Left cardiac atrium (tissue), 4 donors: ENCODE measurements at regions not wholly inside any gene's neighbourhood (a gene's known extent, or its start where the extent isn't known, plus 50 kb on each side); places are given as distances from the start of the nearest gene placed in this dataset.
"Not testable (repeated sequence)": the region's sequence is repeated elsewhere in the genome, so short reads cannot be mapped to it uniquely, and the experiment has no call there.

Experiments used
- ATAC-seq, 2 donors: fragments of 200-7000 bp; cut with Tn5 transposase; one replicate each; pipeline ENCODE4 v1.9.1; 2020; ENCODE audit warnings: mild to moderate bottlenecking in 2 of 2, moderate library complexity in 2 of 2
- DNase-seq: peaks from one replicate; pipeline ENCODE4 v3.0.0-alpha.2; 2020
- intact Hi-C, 2 donors: fragments of 100-400 bp; cut with DNase I; formaldehyde crosslinking; loops; one replicate each; pipeline versions ENCODE4 v1.14.1 to v1.15.1; 2022 to 2023
- donor health status: DM: no; HTN: yes; CAD: no.
- donor health status: DM: no; HTN: yes; CAD: no; lungs with severe emphysema.
- donor health status: DM: yes; HTN: yes; CAD: no.
- donor health status: Dilated cardiomyopathy.

- ATAC-seq (no peak), DNase-seq (no peak)
- intact Hi-C loops = no loop called here
Observed at GRCh38 chr13:67440236-67440975, 210.3 kb upstream of the PCDH9 start.

GRCh38 chr13:67439365-67439764 lies 209.2 kb upstream of the PCDH9 start:
- DNase-seq (no peak), ATAC-seq (no peak)
- intact Hi-C loops = no loop called here

GRCh38 chr13:67438465-67438864 lies 208.3 kb upstream of the PCDH9 start:
- no peak for ATAC-seq
- intact Hi-C loops = no loop called here

GRCh38 chr13:67437244-67437643 lies 207.1 kb upstream of the PCDH9 start:
- DNase-seq (no peak), ATAC-seq (no peak)
- intact Hi-C loops = no loop called here

More at GRCh38 chr13:67438465-67438864, 208.3 kb upstream of the PCDH9 start:
- DNase-seq = no peak

- intact Hi-C loops = no loop called here
- ATAC-seq (no peak), DNase-seq (no peak)
Observed at GRCh38 chr13:67421475-67421874, 191.3 kb upstream of the PCDH9 start.

DNA sequence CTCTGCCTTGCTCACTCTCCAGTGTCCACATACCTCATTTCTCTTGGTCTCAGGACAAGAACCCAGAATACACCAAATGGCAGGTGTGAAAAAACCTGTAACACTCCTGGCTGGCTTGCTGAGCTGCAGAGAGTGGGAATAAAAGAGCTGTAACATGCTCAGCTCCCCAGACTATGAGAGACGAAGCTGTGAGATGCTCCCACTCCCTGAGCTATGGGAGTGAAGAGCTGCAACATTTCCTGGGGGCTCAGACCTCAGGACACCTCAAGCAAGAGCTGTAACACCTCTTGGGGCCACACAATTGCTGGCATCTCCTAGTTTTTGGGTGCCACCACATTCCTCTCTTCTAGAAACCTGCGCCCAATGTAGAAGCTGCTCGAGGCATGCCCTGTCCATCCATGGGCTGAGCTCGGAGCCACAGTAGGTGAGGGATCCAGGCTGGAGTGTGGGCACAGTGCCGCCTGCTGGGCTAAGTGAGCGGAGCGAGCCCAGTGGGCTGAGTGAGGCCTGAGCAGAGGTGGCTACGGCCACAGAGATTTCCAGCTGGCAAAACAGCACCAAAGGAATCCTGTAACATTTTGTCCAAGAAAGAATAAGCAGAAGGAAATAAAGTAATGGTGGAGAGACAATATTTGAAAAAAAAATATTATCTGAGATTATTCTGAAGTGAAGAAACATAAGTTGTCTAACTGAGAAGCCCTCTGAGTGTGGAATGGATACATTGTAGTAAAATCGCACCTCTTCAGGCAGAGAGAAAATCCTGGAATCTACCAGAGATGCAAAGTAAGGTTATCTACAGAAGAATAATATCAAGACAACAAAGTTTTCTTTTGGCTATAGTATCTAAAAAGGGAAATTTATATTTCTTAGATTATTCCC lies 186.2 kb upstream of the PCDH9 start:
- DNase-seq = no peak
- ATAC-seq = peak; percentile 57 to 83
- intact Hi-C loops = no loop called here

GRCh38 chr13:67410645-67411044 lies 180.5 kb upstream of the PCDH9 start:
- intact Hi-C loops = no loop called here
- ATAC-seq (no peak), DNase-seq (no peak)

GRCh38 chr13:67408798-67409197 lies 178.7 kb upstream of the PCDH9 start:
- peak in 1 of 2 donors; percentile 85 for ATAC-seq
- DNase-seq = no peak
- intact Hi-C loops = no loop called here

DNA sequence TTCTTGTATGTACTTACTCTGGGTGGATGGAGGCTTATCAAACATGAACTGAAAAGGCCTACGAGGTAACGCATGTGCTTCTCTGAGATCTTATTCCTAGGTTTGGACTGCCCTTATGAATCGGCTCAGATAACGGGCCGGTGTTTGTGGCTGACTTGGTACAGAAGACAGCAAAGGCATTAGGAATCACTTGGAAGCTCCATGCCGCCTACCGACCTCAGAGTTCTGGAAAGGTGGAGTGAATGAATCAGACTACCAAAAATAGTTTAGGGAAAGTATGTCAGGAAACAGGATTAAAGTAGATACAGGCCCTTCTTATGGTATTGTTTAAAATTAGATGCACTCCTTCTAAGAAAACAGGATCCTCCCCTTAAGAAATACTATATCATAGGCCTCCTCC lies 172.4 kb upstream of the PCDH9 start:
- intact Hi-C loops = no loop called here
- DNase-seq (no peak), ATAC-seq (no peak)

- intact Hi-C loops = no loop called here
- no peak for ATAC-seq
- DNase-seq = no peak
Observed at GRCh38 chr13:67395577-67395976, 165.4 kb upstream of the PCDH9 start.

DNA sequence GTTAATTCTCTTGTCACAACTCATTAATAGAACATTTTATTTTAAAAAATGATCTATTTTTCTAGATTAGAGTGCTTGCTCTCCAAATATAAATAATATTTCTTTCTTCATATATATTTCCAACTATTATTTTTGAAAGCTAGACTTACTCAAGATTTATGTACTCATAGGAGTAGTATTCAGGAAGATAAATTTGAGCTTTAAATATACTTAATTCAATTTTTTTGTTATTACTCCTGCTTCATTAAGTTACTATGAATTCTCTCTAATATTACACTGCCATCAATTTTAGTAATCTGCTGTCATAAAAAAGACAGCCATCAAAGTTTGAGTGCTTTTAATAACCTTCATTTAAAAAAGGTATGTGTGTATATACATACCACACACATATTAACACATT lies 161.9 kb upstream of the PCDH9 start:
- DNase-seq (no peak), ATAC-seq (no peak)
- intact Hi-C loops = no loop called here

- intact Hi-C loops = no loop called here
- DNase-seq = no peak
- ATAC-seq = no peak
Observed at GRCh38 chr13:67390462-67391086, 160.4 kb upstream of the PCDH9 start.

DNA sequence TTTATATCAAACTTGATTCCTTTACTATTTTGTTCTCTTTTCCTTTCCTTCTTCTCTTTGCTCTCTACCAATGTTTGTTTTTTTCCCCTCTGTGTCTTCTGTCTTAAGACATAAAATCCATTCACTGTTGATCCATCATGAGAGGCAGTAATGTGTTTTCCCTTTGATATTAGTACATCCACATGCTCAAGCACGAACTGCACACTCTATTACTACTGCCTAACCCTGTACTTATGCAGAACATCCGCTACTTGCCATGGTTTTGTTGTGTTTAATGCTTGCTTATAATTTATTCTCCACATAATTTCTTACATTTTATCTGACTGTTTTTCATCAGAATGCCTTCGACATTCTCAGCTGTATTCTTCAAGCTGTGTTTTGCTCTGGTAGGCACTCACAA lies 159.0 kb upstream of the PCDH9 start:
- ATAC-seq = no peak
- no peak for DNase-seq
- intact Hi-C loops = no loop called here

DNA sequence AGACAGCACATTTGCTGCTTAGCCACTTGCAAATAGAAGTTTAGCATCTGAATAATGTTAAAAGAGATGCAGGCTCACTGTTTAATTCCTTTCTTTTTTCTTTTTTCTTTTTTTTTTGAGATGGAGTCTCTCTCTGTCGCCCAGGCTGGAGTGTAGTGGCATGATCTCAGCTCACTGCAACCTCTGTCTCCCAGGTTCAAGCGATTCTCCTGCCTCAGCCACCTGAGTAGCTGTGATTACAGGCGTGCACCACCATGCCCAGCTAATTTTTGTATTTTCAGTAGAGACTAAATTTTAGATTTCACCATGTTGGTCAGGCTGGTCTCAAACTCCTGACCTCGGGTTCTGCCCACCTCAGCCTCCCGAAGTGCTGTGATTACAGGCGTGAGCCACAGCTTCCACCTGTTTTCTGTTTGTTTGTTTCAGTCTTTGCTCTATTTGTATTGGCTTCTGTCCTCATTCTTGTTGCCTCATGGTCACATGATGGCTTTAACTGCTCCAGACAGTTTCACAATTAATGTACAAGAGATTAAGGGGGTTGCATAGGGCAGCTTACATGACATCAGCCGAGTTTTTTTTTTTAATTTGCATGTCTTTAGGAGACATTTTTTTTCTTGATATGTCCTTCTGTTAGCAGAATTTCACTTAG lies 153.1 kb upstream of the PCDH9 start:
- DNase-seq, intact Hi-C loops, ATAC-seq: not testable (repeated sequence)

DNA sequence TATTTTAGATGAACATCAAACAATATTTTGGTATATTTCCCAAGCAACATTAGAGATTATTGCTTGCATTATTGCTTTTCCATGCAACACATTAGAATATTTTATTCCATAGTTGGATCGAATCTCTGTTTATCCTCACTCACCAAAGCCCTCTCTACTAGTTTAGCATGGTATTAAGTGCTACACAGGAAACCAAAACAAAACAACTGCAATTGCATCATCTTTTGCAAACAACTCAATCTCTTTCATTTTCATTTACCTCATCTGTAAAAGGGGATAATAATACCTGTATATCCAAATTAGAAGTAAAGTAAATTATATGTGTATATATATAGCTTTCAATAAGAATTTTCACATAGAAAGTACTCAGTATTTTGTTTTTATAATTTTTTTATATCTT lies 147.8 kb upstream of the PCDH9 start:
- no peak for ATAC-seq
- intact Hi-C loops = no loop called here
- DNase-seq = no peak

GRCh38 chr13:67374391-67374790 lies 144.3 kb upstream of the PCDH9 start:
- ATAC-seq (no peak), DNase-seq (no peak)
- intact Hi-C loops = no loop called here

DNA sequence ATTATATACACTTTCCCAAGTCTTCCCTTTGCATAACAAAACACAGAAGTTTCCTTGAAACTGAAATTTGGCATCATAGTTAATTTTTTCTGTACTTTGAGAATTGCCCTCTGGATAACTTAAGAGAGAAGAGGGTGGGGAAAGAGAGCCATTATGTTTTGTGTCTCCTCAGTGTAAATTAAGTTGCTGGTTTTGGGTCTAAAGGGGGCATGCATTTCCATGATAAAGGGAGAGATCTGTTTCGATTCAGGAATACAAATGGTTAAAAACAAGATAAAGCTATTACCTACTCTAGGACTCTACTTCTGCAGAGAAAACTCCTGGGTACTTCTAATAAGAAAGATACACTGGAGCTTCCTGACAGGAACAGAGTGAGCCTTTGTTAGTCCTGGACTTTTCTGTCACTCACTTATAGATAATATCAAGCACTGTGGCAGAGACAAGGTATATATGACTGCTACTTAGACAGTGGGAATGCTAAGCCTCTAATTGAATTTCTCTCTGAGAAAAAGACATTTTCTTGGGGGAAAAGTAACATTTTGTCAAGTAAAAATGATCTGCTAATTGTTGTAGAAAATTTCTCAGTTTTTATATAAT lies 142.8 kb upstream of the PCDH9 start:
- DNase-seq = no peak
- ATAC-seq = peak in 1 of 2 donors; percentile 58
- intact Hi-C loops = no loop called here

DNA sequence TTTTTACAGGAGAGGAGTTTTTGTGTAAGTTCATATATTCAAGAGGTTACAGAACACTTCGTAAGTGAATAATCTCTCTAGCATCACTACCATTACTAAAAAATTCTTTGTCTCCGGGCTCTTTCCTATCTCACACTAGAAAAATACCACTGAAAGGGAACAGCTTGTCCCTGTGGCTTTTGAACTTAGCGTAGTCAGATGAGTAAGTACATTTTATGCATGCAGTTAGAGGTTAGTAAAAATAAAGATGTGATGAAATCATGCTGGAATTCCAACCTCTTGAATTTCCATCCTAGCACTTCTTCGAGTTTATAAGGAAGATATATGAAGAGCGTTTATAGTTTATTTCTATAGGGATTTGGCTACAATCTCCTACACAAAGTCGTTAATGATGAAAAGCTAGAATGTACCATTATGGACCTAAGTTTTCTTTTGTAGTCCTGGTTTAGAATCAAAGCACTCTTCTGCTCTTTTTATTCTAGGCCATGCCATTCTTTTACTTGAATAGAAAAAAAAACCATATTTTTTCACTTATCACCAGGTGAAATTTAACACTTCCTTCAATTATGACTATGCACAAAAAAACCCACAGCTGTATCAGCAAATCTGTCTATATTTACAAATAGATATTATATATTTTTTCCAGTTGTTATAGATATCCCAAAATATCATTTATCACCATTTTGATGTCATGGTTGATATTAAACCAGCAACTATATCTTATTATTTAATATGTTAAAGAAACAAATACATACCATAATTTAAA lies 139.9 kb upstream of the PCDH9 start:
- DNase-seq = no peak
- intact Hi-C loops = no loop called here
- peak in 1 of 2 donors; percentile 67 for ATAC-seq

- intact Hi-C loops = no loop called here
- ATAC-seq (no peak), DNase-seq (no peak)
Observed at GRCh38 chr13:67367399-67367798, 137.3 kb upstream of the PCDH9 start.
